Loucy (cell line): ENCODE measurements at regions not wholly inside any gene's neighbourhood (a gene's known extent, or its start where the extent isn't known, plus 50 kb on each side); places are given as distances from the start of the nearest gene placed in this dataset.

Source experiments
- H2AFZ ChIP-seq: fragments of 200-600 bp; sonication (generic); 2 replicates; pipeline ENCODE4 v1.6.0; 2016; ENCODE audit warnings: antibody characterized with exemption, mild to moderate bottlenecking, low read length, moderate library complexity
- H3F3A ChIP-seq: fragments of 200-600 bp; 2 replicates; pipeline ENCODE4 v1.6.0; 2016; ENCODE audit warnings: antibody characterized with exemption, low read depth, mild to moderate bottlenecking
- H3K27me3 ChIP-seq: fragments of 200-600 bp; sonication (generic); 2 replicates; pipeline ENCODE4 v1.6.1; 2014; ENCODE audit warnings: low read length, mild to moderate bottlenecking; ENCODE audit not compliant: insufficient read depth, poor library complexity, severe bottlenecking
- H3K36me3 ChIP-seq: fragments of 200-600 bp; sonication (generic); 2 replicates; pipeline ENCODE4 v1.6.1; 2016; ENCODE audit warnings: low read length; ENCODE audit not compliant: insufficient read depth
- H3K4me1 ChIP-seq: fragments of 200-600 bp; sonication (generic); 2 replicates; pipeline ENCODE4 v1.5.1; 2014; ENCODE audit warnings: low read length, mild to moderate bottlenecking; ENCODE audit not compliant: insufficient read depth, poor library complexity, severe bottlenecking
- H3K4me2 ChIP-seq: fragments of 200-600 bp; sonication (generic); 2 replicates; pipeline ENCODE4 v1.6.0; 2014; ENCODE audit warnings: antibody characterized with exemption, low read length, low read depth, mild to moderate bottlenecking; ENCODE audit not compliant: poor library complexity, severe bottlenecking
- H3K4me3 ChIP-seq: fragments of 200-600 bp; sonication (generic); 2 replicates; pipeline ENCODE4 v1.5.1; 2014; ENCODE audit warnings: low read length, mild to moderate bottlenecking, mixed read lengths; ENCODE audit not compliant: poor library complexity, severe bottlenecking
- H3K79me2 ChIP-seq: fragments of 200-600 bp; sonication (generic); 2 replicates; pipeline ENCODE4 v1.6.1; 2014; ENCODE audit warnings: low read length; ENCODE audit not compliant: insufficient read depth
- H3K9ac ChIP-seq: fragments of 200-600 bp; sonication (generic); 2 replicates; pipeline ENCODE4 v1.6.0; 2014; ENCODE audit warnings: mild to moderate bottlenecking, low read depth, low read length, moderate library complexity; ENCODE audit not compliant: poor library complexity, severe bottlenecking
- H3K9me2 ChIP-seq: fragments of 200-600 bp; sonication (generic); replicated peaks from 2 replicates; pipeline ENCODE4 v1.6.1; 2016; ENCODE audit warnings: low read depth, low read length, mixed read lengths
- H3K9me3 ChIP-seq: fragments of 200-600 bp; sonication (generic); 2 replicates; pipeline ENCODE4 v1.6.1; 2014; ENCODE audit warnings: mild to moderate bottlenecking, antibody characterized with exemption, low read length, low read depth; ENCODE audit not compliant: insufficient read depth
- H4K20me1 ChIP-seq: fragments of 200-600 bp; sonication (generic); 2 replicates; pipeline ENCODE4 v1.6.0; 2014; ENCODE audit warnings: antibody characterized with exemption, low read length, mild to moderate bottlenecking; ENCODE audit not compliant: insufficient read depth, poor library complexity, severe bottlenecking
- EZH2phosphoT487 ChIP-seq: fragments of 200-600 bp; IDR thresholded peaks from 2 replicates; pipeline ENCODE4 v1.6.1; 2018; ENCODE audit warnings: antibody characterized with exemption, mild to moderate bottlenecking, moderate library complexity, borderline replicate concordance
- TF ChIP-seq, protein P1 (sequence below): fragments of 200-600 bp; sonication (generic); conservative IDR thresholded peaks from 2 replicates; pipeline ENCODE4 v1.5.1; 2014; ENCODE audit warnings: mild to moderate bottlenecking, antibody characterized with exemption, low read length

DNA sequence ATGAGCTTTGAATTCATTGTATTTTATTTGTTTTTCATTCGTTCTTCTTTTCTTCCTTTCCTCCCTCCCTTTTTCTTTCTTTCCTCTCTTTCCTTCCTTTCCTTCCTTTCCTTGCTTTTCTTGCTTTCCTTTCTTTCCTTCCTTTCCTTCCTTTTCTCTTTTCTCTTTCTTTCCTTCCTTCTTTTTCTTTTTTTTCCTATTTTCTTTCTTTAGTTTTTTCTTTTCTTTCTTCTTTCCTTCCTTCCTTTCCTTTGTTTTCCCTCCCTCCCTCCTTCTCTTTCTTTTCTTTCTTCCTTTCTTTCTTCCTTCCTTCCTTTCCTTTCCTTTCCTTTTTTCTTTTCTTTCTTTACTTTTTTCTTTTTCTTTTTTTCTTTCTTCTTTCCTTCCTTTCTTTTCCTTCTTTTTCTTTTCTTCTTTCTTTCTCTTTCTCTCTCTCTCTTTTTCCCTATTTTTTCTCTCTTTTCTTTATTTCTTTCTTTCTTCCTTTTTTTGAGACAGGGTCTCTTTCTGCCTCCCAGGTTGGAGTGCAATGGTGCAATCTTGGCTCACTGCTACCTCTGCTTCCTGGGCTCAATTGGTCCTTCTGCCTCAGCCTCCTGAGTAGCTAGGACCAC, 357.1 kb upstream of the PRR16 start:
- Histone ChIP-seq H3K4me2 (no peak overlapping the region), H4K20me1 (no peaks in the 10 kb centered on the region), H3K4me1 (no peaks in the 10 kb centered on the region), H3K9me3 (no peaks in the 10 kb centered on the region), H3K27me3 (no peaks in the 10 kb centered on the region), H3K79me2 (no peaks in the 10 kb centered on the region), H3F3A (no peaks in the 10 kb centered on the region), H3K36me3 (no peaks in the 10 kb centered on the region), H3K9ac (no peak overlapping the region), H3K9me2 (no peaks in the 10 kb centered on the region), H2AFZ (no peak overlapping the region), H3K4me3 (no peak overlapping the region)
- TF ChIP-seq, protein P1, sequence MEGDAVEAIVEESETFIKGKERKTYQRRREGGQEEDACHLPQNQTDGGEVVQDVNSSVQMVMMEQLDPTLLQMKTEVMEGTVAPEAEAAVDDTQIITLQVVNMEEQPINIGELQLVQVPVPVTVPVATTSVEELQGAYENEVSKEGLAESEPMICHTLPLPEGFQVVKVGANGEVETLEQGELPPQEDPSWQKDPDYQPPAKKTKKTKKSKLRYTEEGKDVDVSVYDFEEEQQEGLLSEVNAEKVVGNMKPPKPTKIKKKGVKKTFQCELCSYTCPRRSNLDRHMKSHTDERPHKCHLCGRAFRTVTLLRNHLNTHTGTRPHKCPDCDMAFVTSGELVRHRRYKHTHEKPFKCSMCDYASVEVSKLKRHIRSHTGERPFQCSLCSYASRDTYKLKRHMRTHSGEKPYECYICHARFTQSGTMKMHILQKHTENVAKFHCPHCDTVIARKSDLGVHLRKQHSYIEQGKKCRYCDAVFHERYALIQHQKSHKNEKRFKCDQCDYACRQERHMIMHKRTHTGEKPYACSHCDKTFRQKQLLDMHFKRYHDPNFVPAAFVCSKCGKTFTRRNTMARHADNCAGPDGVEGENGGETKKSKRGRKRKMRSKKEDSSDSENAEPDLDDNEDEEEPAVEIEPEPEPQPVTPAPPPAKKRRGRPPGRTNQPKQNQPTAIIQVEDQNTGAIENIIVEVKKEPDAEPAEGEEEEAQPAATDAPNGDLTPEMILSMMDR = no peak
- no peak for TF ChIP-seq EZH2phosphoT487

DNA sequence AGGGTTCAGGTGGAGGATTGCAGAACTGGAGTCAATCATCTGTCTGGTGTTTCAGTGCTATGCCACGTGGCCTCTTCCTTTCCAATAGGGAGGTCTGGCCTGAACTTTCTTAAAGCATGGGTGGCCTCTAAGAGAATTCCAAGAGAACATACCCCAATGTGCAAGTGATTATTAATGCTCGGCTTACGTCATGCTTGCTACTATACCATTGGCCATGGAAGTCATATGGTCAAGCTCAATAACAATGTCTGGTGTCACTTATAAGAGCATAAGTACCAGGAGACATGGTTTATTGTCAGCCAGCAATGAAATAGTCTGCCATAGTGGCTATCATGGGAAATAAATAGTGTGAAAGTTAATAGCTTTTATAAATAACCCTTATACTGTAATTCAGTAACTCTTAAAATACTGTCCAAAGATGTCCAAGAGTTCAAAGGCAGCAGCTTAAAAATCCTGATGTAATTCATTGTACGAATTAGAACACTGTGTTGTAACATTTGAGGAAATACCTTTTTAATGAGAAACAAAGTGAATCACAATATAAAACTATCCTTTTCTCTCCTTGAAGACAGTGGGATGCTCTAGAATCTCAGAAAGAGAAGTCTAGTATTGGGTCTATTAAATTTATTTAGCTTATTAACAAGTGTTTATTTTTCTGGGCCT, 355.4 kb upstream of the PRR16 start:
- H3K27me3 ChIP-seq = no peaks in the 10 kb centered on the region

DNA sequence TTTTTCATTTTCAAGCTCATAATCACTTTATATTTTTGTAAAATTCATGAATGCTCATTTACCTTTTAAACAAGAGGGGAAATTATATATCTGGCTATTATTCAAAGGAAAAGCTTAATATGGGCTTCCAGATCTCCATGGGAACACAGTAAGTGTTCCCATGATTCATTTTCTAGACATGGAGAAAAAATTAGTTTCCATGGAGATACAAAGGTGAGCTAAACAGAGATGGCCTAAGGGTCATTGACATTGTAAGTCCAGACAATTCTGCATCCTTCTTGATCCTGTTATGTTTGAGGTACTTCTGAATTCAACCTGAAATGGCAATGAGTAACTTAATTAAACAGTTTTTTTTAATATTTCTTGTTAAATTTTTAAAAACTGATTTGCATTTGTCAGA, 341.4 kb upstream of the PRR16 start:
- Histone ChIP-seq H3K36me3 (no peaks in the 10 kb centered on the region), H3K4me2 (no peak overlapping the region), H3K9ac (no peak overlapping the region), H3K9me3 (no peaks in the 10 kb centered on the region), H3K9me2 (no peaks in the 10 kb centered on the region), H2AFZ (no peak overlapping the region), H3K4me1 (no peaks in the 10 kb centered on the region), H3K27me3 (no peaks in the 10 kb centered on the region), H4K20me1 (no peaks in the 10 kb centered on the region), H3K4me3 (no peak overlapping the region), H3K79me2 (no peaks in the 10 kb centered on the region), H3F3A (no peaks in the 10 kb centered on the region)
- TF ChIP-seq EZH2phosphoT487 = no peak

More for the DNA sequence above, 355.4 kb upstream of the PRR16 start:
- Histone ChIP-seq H3K4me2 (no peak overlapping the region), H3F3A (no peaks in the 10 kb centered on the region), H2AFZ (no peak overlapping the region), H3K4me3 (no peak overlapping the region), H3K79me2 (no peaks in the 10 kb centered on the region), H3K9ac (no peak overlapping the region), H3K36me3 (no peaks in the 10 kb centered on the region), H3K9me2 (no peaks in the 10 kb centered on the region), H3K4me1 (no peaks in the 10 kb centered on the region), H3K9me3 (no peaks in the 10 kb centered on the region), H4K20me1 (no peaks in the 10 kb centered on the region)
- TF ChIP-seq, protein P1 = no peak
- TF ChIP-seq EZH2phosphoT487 = no peak

DNA sequence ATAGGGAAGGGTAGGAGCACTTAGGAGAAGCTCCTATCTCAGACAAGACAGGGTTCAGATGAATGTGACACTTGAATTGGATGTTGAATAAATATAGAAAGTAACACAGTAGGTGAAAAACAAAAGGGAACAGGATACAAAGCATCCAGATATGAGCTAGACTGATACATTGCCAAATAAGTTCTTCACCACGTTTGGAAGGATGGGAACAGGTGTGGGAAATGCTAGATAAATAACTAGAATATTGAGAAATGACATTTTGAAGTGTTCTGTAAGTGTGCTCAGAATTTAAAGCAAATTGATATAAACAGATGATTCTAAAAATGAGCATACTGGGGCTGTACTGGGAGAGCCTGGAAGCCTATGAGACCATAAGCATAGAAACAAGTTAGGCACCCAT, 340.1 kb upstream of the PRR16 start:
- Histone ChIP-seq H3K27me3 (no peaks in the 10 kb centered on the region), H3K79me2 (no peaks in the 10 kb centered on the region), H3K9me2 (no peaks in the 10 kb centered on the region), H2AFZ (no peak overlapping the region), H3K9me3 (no peaks in the 10 kb centered on the region), H3K9ac (no peak overlapping the region), H4K20me1 (no peaks in the 10 kb centered on the region), H3K4me3 (no peak overlapping the region), H3K36me3 (no peaks in the 10 kb centered on the region), H3F3A (no peaks in the 10 kb centered on the region), H3K4me2 (no peak overlapping the region), H3K4me1 (no peaks in the 10 kb centered on the region)
- no peak for TF ChIP-seq EZH2phosphoT487
- TF ChIP-seq, protein P1 = no peak
